HG02642 (cell line): ENCODE measurements at regions not wholly inside any gene's neighbourhood (a gene's known extent, or its start where the extent isn't known, plus 50 kb on each side); places are given as distances from the start of the nearest gene placed in this dataset.

Experiments used
- ATAC-seq: cut with Tn5 transposase; IDR thresholded peaks from one replicate; pipeline ENCODE4 v1.9.1; 2021; ENCODE audit warnings: mild to moderate bottlenecking; ENCODE audit not compliant: unreplicated experiment, poor library complexity

GRCh38 chr7:41809116-41809515 is 106.2 kb upstream of the INHBA start:
- ATAC-seq: no peak

DNA sequence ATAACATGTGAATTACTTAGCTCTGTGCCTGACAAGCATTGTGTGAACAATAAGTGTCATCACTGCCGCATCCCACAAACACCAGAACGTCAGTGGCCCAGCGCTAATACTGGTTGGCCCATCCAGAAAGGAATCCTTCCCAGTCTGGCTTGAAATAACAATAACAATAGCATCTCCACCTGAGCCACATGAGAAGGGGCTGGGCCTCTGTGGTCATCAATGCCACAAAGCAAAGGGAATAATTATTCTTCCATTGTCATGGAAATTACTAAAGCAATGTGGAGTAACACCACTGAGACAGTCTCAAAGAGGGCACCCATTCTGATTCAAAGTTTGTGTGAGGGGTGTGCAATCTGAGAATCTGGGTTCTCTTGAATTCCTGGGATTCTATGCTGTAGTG is 105.7 kb upstream of the INHBA start:
- ATAC-seq: no peak

DNA sequence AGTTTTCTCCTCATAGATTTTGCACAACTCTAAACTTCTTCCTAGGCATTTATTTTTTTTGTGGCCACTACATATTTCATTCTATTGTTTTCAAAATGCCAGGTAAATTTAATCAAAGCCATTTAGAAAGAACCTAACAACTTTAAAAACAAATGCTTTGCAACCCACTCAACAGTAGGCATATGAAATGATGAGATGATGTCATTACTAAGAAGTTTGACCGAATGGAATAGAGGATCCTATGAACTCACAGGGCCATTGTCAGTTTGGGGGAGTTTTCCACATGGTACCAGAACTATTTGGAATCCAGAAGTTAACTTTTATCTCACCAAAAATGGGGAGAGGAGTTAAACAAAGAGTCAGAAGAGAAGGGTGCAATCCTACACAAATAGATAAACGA is 100.7 kb upstream of the INHBA start:
- no peak for ATAC-seq

DNA sequence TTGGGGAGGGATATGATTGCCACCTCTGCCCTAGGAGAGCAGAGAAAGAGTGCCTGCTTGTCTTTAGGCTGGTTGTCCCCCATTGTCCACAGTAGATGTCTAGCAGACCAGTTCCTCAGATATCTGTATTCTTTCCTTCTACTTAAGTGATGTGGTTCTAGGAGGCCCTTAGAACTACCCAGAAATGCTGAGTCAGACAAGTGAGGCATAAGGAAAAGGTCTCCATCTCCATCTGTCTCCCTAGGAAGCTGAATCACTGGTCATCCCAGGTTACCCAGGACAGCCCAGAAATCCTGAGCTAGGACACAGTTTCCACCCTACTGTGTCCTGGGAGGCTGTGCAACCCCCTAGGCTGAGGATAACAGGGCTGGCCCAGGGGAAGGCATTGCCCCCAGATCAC is 93.4 kb upstream of the INHBA start:
- no peak for ATAC-seq

DNA sequence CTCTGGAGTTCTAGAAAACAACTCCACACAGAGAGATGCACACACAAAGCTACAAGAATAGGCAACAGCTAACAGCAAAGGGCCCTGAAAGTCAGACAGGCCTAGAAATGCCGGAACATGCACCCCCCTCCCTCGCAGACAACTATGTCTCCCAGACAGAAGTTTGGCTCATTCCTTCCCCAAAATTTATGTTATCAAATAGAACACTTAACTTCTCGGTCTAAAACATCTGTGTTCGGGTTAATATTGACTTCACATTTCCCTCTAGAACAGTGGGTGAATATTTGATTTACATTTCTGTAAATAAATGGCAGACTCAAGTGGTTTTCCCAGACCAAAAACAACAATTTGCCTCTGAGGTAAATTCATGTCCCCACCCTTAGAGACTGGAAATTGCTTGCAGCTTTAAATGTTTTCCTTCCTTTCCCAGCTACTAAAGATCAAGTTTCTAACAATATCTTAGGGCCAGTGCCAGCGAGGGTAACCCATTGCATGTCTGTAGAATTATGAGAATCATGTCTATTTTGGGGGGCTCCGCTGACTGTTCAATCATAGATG is 92.5 kb upstream of the INHBA start:
- no peak for ATAC-seq

- ATAC-seq: no peak
These were observed 90.7 kb upstream of the INHBA start for GRCh38 chr7:41793556-41793955.

GRCh38 chr7:41792120-41792519 is 89.2 kb upstream of the INHBA start:
- no peak for ATAC-seq

- ATAC-seq: no peak
These were observed 85.7 kb upstream of the INHBA start for GRCh38 chr7:41788556-41788955.

- ATAC-seq: no peak
These were observed 84.9 kb upstream of the INHBA start for GRCh38 chr7:41787651-41788350.

GRCh38 chr7:41786944-41787343 is 84.1 kb upstream of the INHBA start:
- ATAC-seq: no peak

DNA sequence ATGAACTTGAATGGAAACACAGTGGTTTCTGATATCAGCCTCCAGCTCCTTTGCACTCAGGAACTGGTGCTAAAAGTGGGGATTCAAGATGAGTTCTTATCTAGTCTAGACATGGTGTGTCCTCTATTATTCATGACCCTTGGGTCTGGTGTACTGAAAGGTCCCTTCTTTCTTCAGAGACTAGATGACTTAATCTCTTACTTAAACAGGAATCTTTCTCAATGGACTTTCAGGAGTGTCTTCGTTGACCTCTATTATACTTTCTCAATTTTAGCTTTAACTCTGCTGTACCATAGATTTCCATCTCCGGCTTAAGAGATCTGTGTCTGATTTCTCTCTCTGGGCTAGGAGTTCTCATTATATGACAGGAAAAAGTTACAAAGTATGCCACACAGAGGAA is 83.5 kb upstream of the INHBA start:
- no peak for ATAC-seq

DNA sequence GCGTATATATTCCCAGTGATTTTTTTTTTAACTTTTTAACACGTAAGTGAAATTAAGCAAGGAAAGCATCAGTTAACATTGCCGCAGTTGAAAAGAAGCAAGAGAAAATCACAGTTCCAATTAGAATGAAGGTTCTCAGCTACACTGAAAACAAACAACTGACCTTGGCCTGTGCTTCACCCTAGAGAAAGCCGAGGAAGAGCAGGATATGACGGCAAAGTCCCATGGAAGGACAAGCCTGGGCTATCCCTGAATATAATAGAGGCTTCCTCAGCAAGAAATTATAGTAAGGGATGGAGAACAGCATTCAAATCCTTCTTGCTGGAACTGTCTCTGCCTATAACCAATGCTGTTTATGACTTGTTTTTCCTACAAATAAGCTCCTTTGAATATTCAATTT is 83.0 kb upstream of the INHBA start:
- ATAC-seq: no peak

DNA sequence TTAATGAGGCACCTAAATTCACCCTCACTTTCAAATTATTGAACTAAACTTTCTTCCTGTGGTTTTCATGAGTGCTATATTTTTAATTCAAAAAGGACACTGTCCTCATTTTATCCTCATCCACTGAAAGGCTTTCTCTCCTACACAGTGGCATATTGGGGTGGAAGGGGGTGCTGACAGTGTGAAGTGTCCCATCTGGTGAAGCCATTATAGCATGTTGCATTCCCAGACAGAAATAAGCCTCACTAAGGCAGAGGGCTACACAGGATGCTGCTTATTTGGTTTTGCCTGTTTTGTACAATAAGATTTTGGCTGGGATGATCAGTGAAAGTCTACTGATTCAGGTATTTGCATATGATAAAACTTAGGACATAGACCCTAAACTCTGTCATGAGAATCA is 82.4 kb upstream of the INHBA start:
- no peak for ATAC-seq

DNA sequence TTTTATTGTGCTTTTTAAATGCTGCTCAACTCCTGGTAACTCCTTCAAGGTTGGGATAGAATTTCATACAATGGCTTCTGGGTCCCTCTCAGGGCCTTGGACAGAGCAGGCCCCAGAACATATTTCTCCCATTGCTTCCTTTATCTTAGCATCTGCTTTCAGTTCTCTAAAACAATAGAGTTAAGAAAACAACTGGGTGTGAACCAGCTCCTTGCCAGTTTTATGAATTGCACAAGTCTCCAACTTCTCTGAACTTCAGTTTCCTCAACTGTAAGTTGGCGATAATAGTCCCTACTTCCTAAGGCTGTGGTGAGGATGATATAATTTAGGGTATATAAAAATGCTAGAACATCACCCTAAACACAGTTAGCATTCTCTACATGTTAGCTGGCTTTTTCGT is 77.0 kb upstream of the INHBA start:
- no peak for ATAC-seq

GRCh38 chr7:41777894-41778596 is 75.2 kb upstream of the INHBA start:
- ATAC-seq: no peak

GRCh38 chr7:41774966-41775365 is 72.1 kb upstream of the INHBA start:
- ATAC-seq: no peak

DNA sequence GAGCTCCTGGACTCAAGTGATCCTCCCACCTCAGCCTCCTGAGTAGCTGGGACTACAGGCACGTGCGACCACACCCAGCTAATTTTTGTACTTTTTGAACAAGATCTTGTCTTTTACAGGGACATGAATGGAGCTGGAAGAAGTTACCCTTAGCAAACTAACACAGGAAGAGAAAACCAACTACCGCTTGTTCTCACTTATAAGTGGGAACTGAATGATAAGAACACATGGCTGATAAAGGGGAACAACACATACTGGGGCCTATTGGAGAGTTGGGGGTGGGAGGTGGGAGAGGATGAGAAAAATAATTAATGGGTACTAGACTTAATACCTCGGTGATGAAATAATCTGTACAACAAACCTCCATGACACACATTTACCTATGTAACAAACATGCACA is 70.9 kb upstream of the INHBA start:
- ATAC-seq: no peak

DNA sequence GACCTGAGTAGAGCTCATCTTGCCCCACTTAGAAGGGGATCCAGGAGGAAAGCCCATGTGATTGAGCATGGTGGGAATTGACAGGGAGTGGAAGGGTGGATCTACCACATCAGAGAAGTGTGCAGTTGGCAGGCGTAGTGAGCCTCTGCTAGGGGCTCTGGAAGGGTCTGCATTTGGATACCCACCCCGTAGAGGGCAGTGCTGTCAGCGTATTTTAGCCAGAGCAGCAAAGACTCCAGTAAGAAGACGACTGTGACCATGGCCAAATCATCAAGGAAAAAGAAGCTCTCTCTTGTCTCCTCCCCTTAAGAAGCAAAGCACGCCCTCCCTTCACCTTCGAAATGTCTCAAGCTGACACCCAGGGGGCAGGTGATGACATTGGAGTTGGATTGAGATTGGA is 68.8 kb upstream of the INHBA start:
- no peak for ATAC-seq

- no peak for ATAC-seq
These were observed 66.3 kb upstream of the INHBA start for GRCh38 chr7:41769162-41769561.

DNA sequence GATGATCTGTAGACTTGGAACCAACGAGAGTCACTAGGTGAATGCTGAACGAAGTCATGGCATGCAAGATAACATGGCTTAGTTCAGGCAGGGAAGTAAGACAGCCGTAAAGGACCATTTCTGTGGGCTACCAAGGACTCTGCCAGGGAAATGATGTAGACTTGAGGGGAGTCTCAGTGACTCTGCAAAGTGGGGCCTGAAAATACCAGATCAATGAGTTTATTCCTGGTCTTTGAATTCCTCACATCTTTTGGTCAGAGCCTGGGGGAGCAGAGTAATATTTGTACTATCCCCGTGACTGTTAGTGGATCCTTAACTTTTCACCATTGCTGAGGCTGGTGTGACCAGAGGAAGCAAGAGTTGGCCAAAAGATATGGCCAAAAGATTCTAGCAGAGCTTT is 60.7 kb upstream of the INHBA start:
- no peak for ATAC-seq

DNA sequence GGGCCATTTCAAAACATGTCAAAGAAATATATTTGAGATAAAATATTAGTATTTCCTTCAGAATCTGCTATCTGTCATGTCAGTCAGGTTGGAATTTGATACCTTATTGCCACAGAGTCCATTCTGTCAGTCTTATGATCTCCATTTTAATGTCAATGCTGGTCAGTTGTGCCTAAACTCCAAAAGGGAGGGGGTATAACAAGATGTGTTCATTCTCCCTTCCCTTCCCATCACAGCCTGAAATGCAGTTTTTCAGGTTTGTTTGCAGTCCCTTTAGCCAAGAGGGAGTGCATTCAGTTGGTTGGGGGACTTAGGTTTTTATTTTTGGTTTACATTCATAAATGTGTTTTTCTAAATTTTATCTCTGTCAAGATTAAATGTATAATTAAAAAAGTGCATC is 59.8 kb upstream of the INHBA start:
- no peak for ATAC-seq

DNA sequence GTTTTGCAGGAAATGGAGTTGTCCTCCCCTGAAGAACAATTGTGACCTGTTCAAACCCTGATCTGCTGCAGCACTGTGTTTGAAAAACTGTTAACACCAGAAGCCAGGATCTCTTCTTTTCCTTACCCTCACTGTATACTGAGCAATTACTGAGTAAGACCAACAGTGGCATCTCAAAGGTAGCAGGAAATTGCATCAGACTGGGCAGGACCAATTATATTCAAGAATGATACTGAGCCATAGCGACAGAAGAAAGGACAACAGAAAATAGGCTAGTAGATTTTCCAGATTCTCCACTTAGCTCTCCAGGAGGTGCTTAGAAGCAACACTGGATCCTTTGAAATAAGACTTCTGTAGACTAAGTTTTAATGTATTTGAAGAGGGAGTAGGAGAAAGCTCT is 57.4 kb upstream of the INHBA start:
- ATAC-seq: no peak
